GM20431 (cell line): ENCODE measurements at regions not wholly inside any gene's neighbourhood (a gene's known extent, or its start where the extent isn't known, plus 50 kb on each side); places are given as distances from the start of the nearest gene placed in this dataset.
"Not testable (repeated sequence)": the region's sequence is repeated elsewhere in the genome, so short reads cannot be mapped to it uniquely, and the experiment has no call there.

Experiments
- in situ Hi-C: fragments of 300-500 bp; cut with MseI, MboI; formaldehyde crosslinking; loops from one replicate; pipeline ENCODE4 v1.15.0; 2020; ENCODE audit warnings: low sequenced_read_pairs; ENCODE audit not compliant: unreplicated experiment

DNA sequence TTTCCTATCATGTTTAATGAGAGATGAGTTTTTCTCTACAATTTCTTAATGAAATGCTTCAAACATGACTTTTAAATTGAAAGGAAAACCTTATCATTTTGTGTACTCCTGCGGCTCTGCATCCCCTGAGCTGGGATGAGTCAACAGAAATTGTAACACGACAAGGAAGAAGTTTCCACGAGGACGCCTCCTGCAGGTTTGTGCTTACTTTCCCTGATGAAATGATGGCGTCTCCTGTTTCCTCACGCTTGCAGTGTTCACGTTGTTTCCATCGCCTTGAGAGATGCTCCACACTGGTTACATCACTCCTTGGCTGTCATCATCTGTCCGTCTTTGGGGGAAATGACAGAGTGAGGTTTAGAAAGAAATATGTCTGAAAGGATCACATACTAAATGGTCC is 233.7 kb upstream of the ZFP64 start:
- in situ Hi-C loops: no loop called here

DNA sequence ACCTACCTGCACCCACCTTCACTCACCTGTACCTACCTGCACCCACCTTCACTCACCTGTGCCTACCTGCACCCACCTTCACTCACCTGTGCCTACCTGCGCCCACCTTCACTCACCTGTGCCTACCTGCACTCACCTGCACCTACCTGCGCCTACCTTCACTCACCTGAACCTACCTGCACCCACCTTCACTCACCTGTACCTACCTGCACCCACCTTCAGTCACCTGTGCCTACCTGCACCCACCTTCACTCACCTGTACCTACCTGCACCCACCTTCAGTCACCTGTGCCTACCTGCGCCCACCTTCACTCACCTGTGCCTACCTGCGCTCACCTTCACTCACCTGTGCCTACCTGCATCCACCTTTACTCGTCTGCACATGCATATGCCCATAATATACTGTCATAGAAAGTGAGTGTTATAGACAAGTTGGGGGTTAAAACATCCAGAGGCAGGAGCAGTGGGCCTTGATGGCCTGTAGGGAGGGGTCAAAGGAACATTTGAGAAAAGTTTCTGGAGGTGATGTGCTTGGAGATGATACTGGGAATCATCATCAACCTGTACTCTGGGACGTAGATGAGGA is 232.9 kb upstream of the ZFP64 start:
- in situ Hi-C loops: not testable (repeated sequence)

DNA sequence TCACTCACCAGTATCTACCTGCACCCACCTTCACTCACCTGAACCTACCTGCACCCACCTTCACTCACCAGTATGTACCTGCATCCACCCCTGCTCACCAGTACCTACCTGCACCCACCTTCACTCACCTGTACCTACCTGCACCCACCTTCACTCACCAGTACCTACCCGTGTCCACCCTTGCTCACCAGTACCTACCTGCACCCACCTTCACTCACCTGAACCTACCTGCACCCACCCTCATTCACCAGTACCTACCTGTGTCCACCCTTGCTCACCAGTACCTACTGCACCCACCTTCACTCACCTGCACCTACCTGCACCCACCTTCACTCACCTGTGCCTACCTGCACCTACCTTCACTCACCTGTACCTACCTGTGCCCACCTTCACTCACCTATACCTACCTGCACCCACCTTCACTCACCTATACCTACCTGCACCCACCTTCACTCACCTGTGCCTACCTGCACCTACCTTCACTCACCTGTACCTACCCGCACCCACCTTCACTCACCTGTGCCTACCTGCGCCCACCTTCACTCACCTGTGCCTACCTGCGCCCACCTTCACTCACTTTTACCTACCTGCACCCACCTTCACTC is 232.1 kb upstream of the ZFP64 start:
- in situ Hi-C loops: not testable (repeated sequence)

DNA sequence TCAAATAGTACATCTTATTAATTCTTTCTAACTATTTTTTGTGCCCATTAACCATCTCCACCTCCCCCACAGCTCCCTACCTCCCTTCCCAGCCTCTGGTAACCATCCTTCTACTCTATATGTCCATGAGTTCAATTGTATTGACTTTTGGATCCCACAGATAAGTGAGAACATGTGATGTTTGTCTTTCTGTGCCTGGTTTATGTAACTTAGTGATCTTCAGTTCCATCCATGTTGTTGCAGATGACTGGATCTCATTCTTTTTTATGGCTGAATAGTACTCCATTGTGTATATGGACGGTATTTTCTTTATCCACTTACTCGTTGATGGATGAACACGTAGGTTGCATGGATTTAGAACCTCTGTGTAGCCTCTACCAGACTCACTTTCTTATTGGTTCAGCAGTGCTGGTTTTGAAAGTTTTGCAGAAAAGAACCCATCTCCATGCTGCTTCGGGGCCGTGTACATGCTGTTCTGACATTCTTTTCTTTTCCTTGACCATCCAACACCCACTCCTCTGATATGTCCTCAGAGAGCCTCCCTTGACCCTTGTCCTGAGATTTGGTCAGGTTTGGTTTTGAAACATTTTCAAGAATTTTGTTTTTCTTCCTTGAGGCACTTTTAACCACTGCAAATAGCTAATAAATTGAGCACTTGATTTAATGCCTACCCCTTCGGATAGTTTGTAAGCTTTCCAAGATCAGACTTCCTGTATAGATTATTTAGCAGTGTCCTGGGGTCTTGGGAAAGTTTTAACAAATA is 231.2 kb upstream of the ZFP64 start:
- in situ Hi-C loops: no loop called here

DNA sequence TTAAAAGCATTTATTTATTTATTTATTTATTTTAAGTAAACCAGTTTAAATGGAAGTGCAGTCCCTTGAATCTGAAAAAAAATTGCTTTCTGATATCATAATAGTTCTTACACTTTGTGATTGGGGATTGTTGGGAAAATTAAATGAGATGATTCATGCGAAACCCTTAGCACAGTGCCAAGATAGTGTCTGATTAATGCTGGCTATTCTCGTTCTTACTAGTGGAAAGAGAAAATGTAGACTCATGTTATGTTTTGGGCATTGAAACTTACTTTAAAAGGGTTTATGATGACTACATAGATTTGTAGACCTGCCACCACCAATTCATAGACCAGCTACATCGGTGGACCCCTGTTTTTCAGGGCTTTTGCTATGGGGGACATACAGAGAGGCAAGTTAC is 229.2 kb upstream of the ZFP64 start:
- in situ Hi-C loops: no loop called here

DNA sequence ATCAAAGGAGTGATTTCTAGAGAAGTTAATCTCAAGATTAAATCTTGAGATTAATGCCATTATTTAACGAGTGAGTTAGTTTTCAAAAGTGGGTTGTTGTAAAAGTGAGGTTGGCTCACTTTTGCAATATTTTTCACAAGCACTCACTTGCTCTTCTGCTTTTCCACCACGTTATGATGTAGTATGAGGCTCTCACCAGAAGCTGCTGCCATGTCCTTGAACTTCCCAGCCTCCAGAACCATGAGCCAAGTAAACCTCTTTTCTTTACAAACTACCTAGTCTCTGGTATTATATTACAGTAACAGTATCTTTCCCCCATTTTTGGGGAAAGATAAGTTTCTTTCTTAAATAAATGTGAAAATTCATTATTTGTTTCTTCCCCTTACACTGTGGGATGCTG is 227.6 kb upstream of the ZFP64 start:
- in situ Hi-C loops: no loop called here

DNA sequence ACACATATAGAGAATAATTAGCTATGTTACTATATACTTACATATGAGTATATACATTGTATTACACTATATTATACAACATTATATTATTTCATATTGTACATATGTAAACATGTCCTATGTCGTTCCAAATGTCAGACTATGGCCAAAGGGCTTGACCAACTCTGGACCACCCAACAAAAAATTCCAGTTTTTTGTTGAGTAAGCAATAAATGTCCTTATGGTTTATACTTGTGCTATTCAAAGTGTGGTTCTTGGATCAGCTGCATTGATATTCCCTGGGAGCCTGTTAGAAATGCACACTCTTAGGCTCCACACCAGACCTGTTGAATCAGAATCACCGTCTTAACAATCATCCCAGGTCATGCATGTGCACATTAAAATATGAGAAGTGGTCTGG is 225.4 kb upstream of the ZFP64 start:
- in situ Hi-C loops: no loop called here

DNA sequence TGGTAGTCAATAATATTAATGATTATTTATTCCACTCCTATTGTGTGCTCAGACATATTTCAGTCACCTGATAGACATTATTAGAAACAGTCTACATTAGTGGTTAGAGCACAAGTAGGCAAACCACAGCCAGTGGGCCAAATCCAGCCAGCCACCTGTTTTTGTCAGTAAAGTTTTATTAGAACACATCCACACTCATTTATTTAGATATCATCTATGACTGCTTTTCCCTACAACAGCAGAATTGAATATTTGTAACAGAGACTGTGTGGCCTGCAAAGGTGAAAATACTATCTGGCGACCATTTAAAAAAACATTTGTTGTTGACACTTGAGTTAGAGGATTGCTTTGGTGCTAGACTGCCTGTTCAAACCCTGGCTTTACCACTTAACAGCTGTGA is 220.0 kb upstream of the ZFP64 start:
- in situ Hi-C loops: no loop called here

DNA sequence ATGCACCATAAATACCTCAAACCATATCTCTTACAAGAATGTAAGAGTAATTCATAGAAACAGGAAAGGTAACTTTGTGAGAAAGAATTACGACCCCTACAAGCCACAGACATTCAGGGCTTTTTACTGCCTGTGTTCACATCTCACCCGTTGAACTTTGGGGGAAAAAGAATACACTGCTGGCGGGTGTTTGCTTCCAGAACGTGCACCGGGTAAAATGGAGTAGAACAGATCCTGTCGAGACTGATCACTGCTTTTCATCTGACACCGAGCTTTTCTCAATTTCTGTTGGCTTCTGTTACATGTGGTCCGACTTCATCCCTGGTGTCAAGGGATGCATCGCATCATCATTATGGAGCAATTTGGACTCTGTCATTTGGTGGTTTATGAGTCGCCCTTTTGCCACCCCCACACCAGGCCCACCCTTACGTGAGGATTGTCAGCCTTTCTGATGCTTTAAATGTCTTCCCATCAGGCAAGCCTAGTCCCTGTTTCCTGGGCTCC is 219.2 kb upstream of the ZFP64 start:
- in situ Hi-C loops: no loop called here

DNA sequence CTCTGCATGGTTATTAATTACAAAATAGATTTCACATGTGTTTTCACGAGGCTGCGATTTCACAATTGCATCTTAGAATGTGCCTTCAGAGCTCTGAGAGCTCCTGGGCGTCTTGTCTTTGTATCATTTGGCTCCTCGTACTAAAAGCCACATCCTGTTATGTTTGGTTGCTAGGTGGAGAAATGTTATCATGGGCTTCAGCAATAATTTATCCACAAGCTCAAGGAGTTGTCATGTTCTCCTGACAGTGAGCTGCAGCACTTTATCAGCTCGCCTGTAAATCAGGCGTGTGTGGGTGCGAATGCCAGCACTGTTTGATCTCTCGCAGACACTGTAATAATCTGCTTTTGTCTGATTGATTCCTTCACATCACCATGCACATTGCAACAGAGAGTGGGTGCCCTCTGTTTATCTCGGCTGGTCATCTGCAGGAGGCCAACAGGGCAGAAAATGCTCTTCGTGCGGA is 218.6 kb upstream of the ZFP64 start:
- in situ Hi-C loops: no loop called here

DNA sequence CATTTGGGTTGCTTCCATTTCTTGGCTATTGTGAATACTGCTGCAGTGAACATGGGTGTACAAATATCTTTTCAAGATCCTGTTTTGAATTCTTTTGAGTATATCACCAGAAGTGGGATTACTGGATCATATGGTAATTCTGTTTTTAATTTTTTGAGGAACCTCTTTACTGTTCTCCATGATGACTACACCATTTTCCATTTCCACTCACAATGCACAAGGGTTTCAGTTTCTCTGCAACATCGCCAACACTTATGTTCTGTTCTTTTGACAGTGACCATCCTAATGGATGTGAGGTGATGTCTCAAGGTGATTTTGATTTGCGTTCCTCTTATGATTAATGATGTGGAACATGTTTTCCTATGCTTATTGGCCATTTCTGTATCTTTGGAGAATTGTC is 214.4 kb upstream of the ZFP64 start:
- in situ Hi-C loops: no loop called here

DNA sequence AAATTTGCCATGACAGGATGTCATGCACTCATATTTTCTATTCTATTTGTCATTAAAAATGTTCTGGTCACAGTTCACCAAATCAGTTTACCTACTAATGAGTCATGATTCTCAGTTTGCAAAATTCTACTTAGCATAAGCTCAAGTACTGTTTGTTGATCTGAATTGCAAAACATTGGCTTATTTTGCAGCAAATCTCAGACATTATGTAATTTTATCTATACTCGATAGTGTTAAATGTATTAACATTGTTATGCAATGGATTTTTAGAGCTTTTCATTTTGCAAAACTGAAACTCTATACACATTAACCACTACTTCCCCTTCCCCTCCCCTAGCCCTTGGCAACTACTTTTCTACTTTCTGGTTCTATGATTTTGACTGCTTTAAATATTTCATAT is 213.8 kb upstream of the ZFP64 start:
- in situ Hi-C loops: no loop called here

DNA sequence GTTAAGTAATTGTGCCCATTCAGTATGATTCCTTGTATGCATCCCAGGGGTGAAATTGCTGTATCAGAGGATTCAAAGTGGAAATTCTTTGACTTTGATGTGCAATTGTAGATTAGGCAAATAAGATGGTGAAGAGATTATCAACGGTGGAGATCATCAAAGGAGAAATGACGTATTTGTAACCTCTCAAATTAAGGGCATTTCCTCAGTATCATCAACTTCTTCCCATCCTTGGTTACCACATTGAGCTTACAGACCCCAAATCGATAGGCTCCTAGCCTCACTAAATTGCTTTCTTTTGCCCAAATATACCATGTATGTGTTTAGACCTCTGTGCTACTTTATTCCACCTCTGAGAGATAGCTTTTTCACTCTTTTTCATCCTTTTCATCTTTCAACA is 213.1 kb upstream of the ZFP64 start:
- in situ Hi-C loops: no loop called here

DNA sequence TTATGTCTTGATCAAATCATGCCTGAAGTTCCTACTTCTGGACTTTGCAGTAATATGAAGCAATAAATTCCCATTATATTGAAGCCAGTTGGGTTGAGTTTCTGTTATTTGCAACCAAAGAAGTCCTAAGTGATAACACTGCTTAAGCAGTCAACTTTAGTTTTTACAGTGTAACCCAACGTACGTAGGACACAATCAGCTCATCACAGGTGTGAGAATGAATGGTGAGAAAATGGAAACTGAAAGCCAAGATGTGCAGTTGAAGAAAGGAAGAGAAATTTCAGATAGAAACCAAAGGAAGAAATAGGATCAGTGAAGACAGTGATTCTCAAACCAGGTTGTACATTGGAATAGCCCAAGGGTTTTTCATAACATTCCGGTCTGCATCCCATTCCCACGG is 211.4 kb upstream of the ZFP64 start:
- in situ Hi-C loops: no loop called here

DNA sequence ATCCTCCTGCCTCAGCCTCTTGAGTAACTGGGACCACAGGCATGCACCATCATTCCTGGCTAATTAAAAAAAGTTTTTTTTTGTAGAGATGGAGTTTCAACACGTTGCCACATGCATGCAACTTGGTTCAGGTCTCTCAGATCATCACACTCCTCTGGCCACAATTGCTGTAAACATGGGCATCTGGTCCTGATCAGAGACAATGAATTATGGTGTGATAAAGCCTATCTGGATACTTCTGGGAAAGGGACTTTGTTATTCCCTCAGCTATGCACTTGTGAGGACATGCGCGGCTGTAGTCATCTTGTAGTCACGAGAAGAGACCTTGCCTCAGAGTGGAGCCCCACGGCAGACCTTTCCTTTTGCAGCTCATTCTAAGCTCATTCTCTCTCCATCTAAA is 210.9 kb upstream of the ZFP64 start:
- in situ Hi-C loops: no loop called here

DNA sequence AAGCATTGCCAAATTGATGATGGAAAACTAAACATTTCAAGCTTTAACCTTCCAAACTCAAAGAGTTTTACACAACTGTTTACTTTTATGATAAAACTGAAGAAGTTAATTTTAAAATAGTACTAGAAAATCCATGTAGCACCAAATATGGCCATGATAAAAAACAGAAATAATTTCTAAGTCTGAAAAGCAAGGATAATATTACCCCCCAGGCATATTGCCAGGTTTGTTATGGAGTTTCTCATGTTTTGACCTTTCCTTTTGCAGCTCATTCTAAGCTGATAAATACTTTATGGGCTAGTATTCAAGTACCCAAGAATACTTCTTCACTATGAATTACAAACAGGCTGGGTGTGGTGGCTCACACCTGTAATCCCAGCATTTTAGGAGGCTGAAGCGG is 209.9 kb upstream of the ZFP64 start:
- in situ Hi-C loops: no loop called here

DNA sequence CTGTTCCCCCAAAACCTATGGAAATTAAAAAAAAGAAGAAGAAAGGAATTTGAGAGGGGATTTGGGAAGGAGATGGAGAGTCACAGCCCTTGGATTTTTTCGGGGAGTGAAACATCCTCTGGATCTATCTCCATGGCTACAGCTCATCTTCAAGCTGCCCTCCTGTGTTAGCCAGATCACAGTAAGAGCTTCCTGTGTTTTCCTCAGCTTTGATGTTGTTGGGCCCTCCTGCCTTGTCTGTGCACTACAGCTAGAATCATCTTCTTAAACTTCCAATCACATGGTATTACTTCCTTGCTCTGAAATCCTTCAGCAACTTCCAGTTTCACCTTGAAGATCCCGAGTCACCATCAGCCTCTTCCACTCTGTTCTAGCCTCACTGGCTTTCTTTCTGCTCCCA is 207.8 kb upstream of the ZFP64 start:
- in situ Hi-C loops: loop anchor here (25.0 kb wide), 1 partner anchor 262 kb away; no protein-coding TSS in a partner anchor

DNA sequence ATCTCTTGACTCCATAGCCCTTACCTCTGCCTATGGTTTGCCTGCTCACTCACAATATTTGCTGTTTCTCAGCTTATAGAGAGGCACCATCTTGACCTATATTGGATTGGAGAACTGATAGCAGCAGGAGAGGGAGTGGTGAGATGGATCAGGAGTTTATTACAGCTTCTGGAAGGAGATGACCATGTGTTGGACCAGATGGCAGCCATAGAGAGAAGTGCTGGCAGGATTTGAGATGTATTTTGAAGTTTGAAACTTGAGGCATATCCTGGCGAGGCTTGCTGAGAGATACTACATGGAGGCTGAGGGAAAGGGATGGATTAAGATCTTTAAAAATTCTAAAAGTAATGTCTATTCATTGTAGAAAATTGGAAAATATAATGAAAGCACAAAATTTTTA is 198.0 kb upstream of the ZFP64 start:
- in situ Hi-C loops: loop anchor here (25.0 kb wide), 1 partner anchor 252 kb away; no protein-coding TSS in a partner anchor

DNA sequence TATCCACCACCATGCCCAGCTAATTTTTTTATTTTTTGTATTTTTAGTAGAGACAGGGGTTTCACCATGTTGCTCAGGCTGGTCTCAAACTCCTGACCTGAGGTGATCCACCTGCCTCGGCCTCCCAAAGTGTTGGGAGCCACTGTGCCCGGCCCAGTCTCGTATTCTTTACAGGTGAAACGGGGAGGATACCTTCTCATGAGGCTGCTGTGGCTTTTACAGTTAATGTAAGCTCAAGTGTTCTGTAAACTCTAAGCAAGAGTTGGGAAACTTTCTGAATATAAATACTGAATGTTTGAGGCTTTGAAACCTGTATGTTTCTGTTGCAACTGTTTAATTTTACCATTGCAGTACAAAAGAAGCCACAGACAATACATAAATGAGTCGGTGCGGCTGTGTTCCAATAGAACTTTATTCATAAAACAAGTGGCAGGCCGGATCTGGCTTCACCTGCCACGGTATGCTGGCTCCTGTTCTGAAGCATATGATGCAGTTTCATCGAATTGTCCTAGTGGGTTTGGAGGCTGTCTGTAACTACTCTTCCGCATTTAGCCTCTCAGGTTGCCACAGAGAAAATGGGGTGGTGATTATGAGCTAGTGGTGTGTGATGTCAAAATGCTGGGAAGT is 192.5 kb upstream of the ZFP64 start:
- in situ Hi-C loops: loop anchor here (25.0 kb wide), 1 partner anchor 247 kb away; no protein-coding TSS in a partner anchor

DNA sequence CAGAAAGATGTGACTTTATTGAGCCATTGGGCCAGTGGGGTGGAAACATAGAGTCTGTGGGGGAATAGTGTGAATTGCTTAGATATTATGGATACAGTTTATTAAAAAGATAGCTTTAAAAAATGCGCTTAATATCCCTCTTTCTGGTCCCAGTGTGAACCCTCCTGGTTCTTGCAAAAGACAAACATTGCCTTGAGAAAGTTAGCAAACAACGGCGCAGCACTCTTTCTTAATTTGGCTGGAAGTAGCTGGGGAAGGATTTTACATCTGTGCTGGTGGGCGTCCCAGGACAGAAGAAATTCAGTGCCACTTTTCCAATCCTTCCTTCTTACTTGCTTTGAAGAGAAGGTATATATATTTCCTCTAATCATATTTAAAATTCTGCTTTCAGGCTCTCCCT is 191.4 kb upstream of the ZFP64 start:
- in situ Hi-C loops: loop anchor here (25.0 kb wide), 1 partner anchor 246 kb away; no protein-coding TSS in a partner anchor
